ENCODE measurements at regions not wholly inside any gene's neighbourhood (a gene's known extent, or its start where the extent isn't known, plus 50 kb on each side); places are given as distances from the start of the nearest gene placed in this dataset.

- H3K9me3 ChIP-seq = no peaks in the 10 kb centered on the region
- POLR2A ChIA-PET = no interaction called here
- DNase-seq (ENCODE audit: low read depth in 1 of 2, low spot score in 1 of 2) (no peak), ATAC-seq (no peak), FAIRE-seq (no peak)
- no peak for TF ChIP-seq POLR2AphosphoS2 (conservative IDR thresholded peaks at IDR 0.05; ENCODE audit: low read length)
- TF ChIP-seq FOXS1 (CRISPR knock-in tag; IDR thresholded peaks at IDR 0.05) = no peak
- TF ChIP-seq NPAS2 (CRISPR knock-in tag; IDR thresholded peaks at IDR 0.05; ENCODE audit: borderline replicate concordance) = no peak
- TF ChIP-seq HDAC2 (IDR thresholded peaks at IDR 0.05) = no peak
- no peak for TF ChIP-seq REST (IDR thresholded peaks at IDR 0.05)
- no peak for TF ChIP-seq HOXB13 (CRISPR knock-in tag; IDR thresholded peaks at IDR 0.05; ENCODE audit: low read depth)
- TF ChIP-seq USF2 (IDR thresholded peaks at IDR 0.05) = no peak
- no peak for TF ChIP-seq HMGXB4 (CRISPR knock-in tag; IDR thresholded peaks at IDR 0.05; ENCODE audit: borderline replicate concordance)
- TF ChIP-seq EHF (CRISPR knock-in tag; IDR thresholded peaks at IDR 0.05) = no peak
- no peak for TF ChIP-seq TP53 (CRISPR knock-in tag; IDR thresholded peaks at IDR 0.05)
- TF ChIP-seq EHMT2 (IDR thresholded peaks at IDR 0.05; ENCODE audit: low read depth) = no peak
- TF ChIP-seq HOXB5 (CRISPR knock-in tag; IDR thresholded peaks at IDR 0.05) = no peak
- no peak for TF ChIP-seq RARB (CRISPR knock-in tag; IDR thresholded peaks at IDR 0.05)
- WGBS (ENCODE audit: missing lambda C conversion rate) = 2% methylated on average over 2 of the region's 2 CpGs
- H3K27ac ChIP-seq = no peak overlapping the region
- no peaks in the 10 kb centered on the region for H3K4me1 ChIP-seq
- H3K4me3 ChIP-seq = no peak overlapping the region
- CTCF ChIA-PET = no interaction called here
- no peak overlapping the region for H3K4me2 ChIP-seq
These were observed 1017.0 kb upstream of the GHITM start for GRCh38 chr10:83122336-83122735.

- FAIRE-seq (no peak), DNase-seq (ENCODE audit: low read depth in 1 of 2, low spot score in 1 of 2) (no peak), ATAC-seq (no peak)
- Histone ChIP-seq H3K9me3 (no peaks in the 10 kb centered on the region), H3K4me3 (no peak overlapping the region), H3K4me1 (no peaks in the 10 kb centered on the region), H3K27ac (no peak overlapping the region), H3K4me2 (no peak overlapping the region)
- POLR2A ChIA-PET = no interaction called here
- no peak for TF ChIP-seq NPAS2 (CRISPR knock-in tag; IDR thresholded peaks at IDR 0.05; ENCODE audit: borderline replicate concordance)
- TF ChIP-seq TP53 (CRISPR knock-in tag; IDR thresholded peaks at IDR 0.05) = no peak
- no peak for TF ChIP-seq RAD21 (conservative IDR thresholded peaks at IDR 0.05 in 1 of 2, IDR thresholded peaks at IDR 0.05 in 1 of 2)
- TF ChIP-seq CTCF (IDR thresholded peaks at IDR 0.05) = no peak
- no peak for TF ChIP-seq JUN (IDR thresholded peaks at IDR 0.05)
- no peak for TF ChIP-seq ZNF302 (CRISPR knock-in tag; IDR thresholded peaks at IDR 0.05)
- no peak for TF ChIP-seq BHLHE40 (IDR thresholded peaks at IDR 0.05; ENCODE audit: low read depth, low read length)
- no peak for TF ChIP-seq MAFK (IDR thresholded peaks at IDR 0.05; ENCODE audit: partially characterized antibody)
- TF ChIP-seq CEBPB (IDR thresholded peaks at IDR 0.05) = no peak
- TF ChIP-seq CBX2 (IDR thresholded peaks at IDR 0.05; ENCODE audit: borderline replicate concordance, low read depth) = no peak
- CTCF ChIA-PET = interaction anchor here (0.6 kb wide), 1 partner anchor 97 kb away, joined by 3 read pairs; no protein-coding TSS in a partner anchor
- 27% methylated on average over 6 of the region's 6 CpGs for WGBS (ENCODE audit: missing lambda C conversion rate)
These were observed 1011.2 kb upstream of the GHITM start for GRCh38 chr10:83127942-83128575.

Measured in A549 (cell line).